Chondrocyte (in vitro differentiated cells): ENCODE measurements at regions not wholly inside any gene's neighbourhood (a gene's known extent, or its start where the extent isn't known, plus 50 kb on each side); places are given as distances from the start of the nearest gene placed in this dataset.

ENCODE experiments used
- DNase-seq: peaks from one replicate; pipeline ENCODE4 v3.0.0; 2021; ENCODE audit warnings: mixed read lengths, low spot score
- H3K27ac Mint-ChIP-seq: one replicate; pipeline ENCODE4 v1.8.0; 2021; ENCODE audit warnings: mild to moderate bottlenecking, moderate library complexity, mixed read lengths; ENCODE audit not compliant: unreplicated experiment
- H3K27me3 Mint-ChIP-seq: 2 replicates; pipeline ENCODE4 v1.8.0; 2021; ENCODE audit warnings: low read depth, mixed read lengths
- H3K36me3 Mint-ChIP-seq: 2 replicates; pipeline ENCODE4 v1.8.0; 2021; ENCODE audit warnings: low read depth, mixed read lengths
- H3K4me1 Mint-ChIP-seq: 2 replicates; pipeline ENCODE4 v1.8.0; 2021; ENCODE audit warnings: low read depth, mild to moderate bottlenecking, mixed read lengths
- H3K4me3 Mint-ChIP-seq: one replicate; pipeline ENCODE4 v1.8.0; 2021; ENCODE audit warnings: mild to moderate bottlenecking, moderate library complexity, mixed read lengths; ENCODE audit not compliant: unreplicated experiment
- H3K9me3 Mint-ChIP-seq: 2 replicates; pipeline ENCODE4 v1.8.0; 2021; ENCODE audit warnings: low read depth, mixed read lengths
- CTCF ChIP-seq: fragments of 200-600 bp; sonication (generic); IDR thresholded peaks from 2 replicates; pipeline ENCODE4 v1.5.0; 2021; ENCODE audit warnings: antibody characterized with exemption, mild to moderate bottlenecking, moderate library complexity

- Mint-ChIP-seq H3K9me3 (peaks cover 6% of the 10 kb centered on the region), H3K36me3 (no peaks in the 10 kb centered on the region), H3K4me1 (no peaks in the 10 kb centered on the region), H3K27me3 (no peaks in the 10 kb centered on the region), H3K4me3 (no peak overlapping the region), H3K27ac (no peak overlapping the region)
- TF ChIP-seq CTCF = no peak
- DNase-seq = no peak
Measured at GRCh38 chr4:18980516-18981233, 959.1 kb upstream of the LCORL start.

- H3K4me1 Mint-ChIP-seq = no peaks in the 10 kb centered on the region
- TF ChIP-seq CTCF = no peak
- H3K4me3 Mint-ChIP-seq = no peak overlapping the region
- no peaks in the 10 kb centered on the region for H3K36me3 Mint-ChIP-seq
- no peaks in the 10 kb centered on the region for H3K27me3 Mint-ChIP-seq
- no peak for DNase-seq
- H3K27ac Mint-ChIP-seq = no peak overlapping the region
- peaks cover under 1% of the 10 kb centered on the region for H3K9me3 Mint-ChIP-seq
Measured at GRCh38 chr4:18976884-18977283, 955.3 kb upstream of the LCORL start.

GRCh38 chr4:18975916-18976808 is 954.6 kb upstream of the LCORL start:
- Mint-ChIP-seq H3K27me3 (no peaks in the 10 kb centered on the region), H3K36me3 (no peaks in the 10 kb centered on the region), H3K4me3 (no peak overlapping the region), H3K4me1 (no peaks in the 10 kb centered on the region), H3K27ac (no peak overlapping the region), H3K9me3 (peaks cover 6% of the 10 kb centered on the region)
- no peak for DNase-seq
- TF ChIP-seq CTCF = peak; percentile 25

- H3K27ac Mint-ChIP-seq = no peak overlapping the region
- H3K4me1 Mint-ChIP-seq = no peaks in the 10 kb centered on the region
- H3K27me3 Mint-ChIP-seq = no peaks in the 10 kb centered on the region
- no peak for DNase-seq
- no peak for TF ChIP-seq CTCF
- H3K36me3 Mint-ChIP-seq = no peaks in the 10 kb centered on the region
- peaks cover 15% of the 10 kb centered on the region for H3K9me3 Mint-ChIP-seq
- H3K4me3 Mint-ChIP-seq = no peak overlapping the region
Measured at GRCh38 chr4:18973296-18973695, 951.7 kb upstream of the LCORL start.

GRCh38 chr4:18961879-18962278 is 940.3 kb upstream of the LCORL start:
- DNase-seq = no peak
- H3K9me3 Mint-ChIP-seq = peaks cover 22% of the 10 kb centered on the region
- H3K4me1 Mint-ChIP-seq = no peaks in the 10 kb centered on the region
- TF ChIP-seq CTCF = no peak
- no peaks in the 10 kb centered on the region for H3K27me3 Mint-ChIP-seq
- H3K36me3 Mint-ChIP-seq = no peaks in the 10 kb centered on the region
- H3K27ac Mint-ChIP-seq = no peak overlapping the region
- no peak overlapping the region for H3K4me3 Mint-ChIP-seq
